GM04503 (cell line): ENCODE measurements at regions not wholly inside any gene's neighbourhood (a gene's known extent, or its start where the extent isn't known, plus 50 kb on each side); places are given as distances from the start of the nearest gene placed in this dataset.

Source experiments
- DNase-seq: peaks from one replicate; pipeline ENCODE4 v3.0.0-alpha.2; 2012; ENCODE audit warnings: low read depth

DNA sequence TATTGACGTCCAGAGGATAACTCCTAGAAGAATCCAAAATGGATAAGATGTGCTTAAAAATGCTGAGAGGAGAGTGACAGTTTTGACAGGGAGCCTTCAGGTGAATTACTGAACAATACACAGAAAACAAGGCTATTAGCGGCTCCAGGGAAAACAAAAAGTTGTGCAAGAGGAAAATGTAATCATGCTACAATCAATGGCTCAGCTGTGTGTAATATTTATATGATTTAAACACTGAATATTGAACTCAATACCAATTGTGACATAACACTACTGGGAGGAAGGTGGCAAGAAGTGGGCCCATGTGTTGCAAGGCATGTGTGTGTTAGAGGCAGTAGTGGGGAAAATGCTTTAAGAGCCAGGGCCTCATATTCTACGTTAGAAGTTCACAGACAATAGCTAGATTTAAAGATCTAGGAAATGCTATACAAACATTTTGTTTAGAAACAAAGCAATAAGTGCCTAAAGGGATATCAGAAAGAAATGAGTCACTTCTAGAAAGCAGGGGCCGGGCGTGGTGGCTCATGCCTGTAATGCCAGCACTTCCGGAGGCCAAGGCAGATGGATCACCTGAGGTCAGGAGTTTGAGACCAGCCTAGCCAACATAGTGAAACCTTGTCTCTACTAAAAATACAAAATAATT lies 253.2 kb upstream of the IRX5 start:
- no peak for DNase-seq

DNA sequence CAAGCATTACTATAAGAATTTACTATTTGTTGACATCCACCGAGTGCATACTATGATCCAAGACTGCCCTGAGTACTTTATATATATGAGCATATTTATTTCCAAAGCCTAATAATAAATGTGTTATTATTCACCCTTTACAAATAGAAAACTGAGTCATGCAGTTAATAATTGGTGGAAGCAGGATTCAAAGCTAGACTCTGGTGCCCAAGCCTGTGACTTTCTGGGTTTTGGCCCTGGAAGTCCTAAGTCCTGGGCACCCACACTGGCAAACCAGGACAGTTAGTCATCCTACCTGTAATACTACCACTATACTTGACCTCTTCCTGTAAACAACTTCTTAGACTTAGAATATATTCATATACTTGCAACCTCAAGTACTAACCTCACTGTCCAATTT lies 257.4 kb upstream of the IRX5 start:
- no peak for DNase-seq

DNA sequence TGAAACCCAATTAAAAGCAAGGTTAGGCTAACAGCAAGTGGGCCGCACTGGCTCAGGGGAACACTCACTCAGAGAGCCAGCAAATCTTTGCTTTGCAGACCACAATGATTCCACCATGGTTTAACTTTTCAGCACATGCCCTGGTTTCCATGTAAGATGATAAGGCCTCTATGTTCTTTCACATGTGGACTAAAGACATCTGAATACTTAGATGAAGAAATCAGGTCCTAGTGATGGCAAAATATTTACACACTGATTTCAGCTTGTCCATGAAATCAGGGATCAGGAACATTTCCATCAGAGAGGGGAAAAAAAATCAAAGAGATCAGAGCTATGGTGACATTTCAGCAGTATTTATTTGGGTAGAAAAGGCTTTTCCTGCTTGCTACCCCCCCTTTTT lies 258.2 kb upstream of the IRX5 start:
- no peak for DNase-seq

DNA sequence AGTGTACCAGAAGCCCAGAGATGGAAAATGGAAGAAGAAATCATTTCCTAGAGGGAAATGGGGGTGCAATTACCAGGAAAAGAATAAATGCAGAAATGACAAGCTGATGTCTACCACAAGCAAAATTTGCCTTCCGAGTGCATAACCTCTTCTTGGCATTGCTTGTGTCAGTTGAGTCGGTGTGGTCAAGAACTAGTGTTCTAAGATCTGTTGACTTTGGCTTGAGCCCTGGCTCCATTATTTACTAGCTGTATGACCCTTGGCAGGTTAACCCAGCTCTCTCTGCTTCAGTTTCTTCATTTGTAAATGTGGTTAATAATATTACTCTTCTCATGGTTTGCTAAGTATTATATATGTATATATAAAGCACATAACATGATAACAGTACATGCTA lies 273.0 kb upstream of the IRX5 start:
- DNase-seq: no peak

DNA sequence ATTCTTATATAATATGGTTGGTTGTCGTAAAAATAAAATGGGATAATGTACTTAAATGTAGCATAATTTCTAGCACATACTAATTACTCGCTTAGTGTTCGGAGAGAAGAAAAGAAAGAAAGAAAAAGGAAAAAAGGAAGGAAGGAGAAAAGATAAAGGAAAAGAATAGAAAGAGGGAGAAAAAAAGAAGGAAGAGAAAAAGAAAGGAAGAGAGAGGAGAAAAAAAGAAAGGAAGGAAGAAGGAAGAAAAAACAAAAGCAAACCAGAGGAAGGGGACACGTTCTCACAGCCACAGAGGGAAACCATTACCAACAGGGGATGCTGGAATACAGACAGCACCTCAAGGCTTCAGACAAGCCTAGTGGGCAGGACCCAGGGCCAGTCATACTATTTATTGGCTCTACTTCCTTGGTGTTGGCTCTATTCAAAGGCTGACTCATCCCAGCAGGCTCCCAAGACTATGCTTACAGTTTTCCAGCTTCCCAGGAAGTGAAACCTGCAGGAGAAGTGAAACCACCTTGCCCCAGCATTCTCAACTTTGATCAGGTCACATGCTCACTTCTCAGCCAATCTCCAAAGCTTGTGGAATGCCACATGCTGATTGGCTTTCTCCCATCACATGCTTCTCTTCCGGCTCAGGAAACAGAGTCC lies 273.5 kb upstream of the IRX5 start:
- DNase-seq: no peak

DNA sequence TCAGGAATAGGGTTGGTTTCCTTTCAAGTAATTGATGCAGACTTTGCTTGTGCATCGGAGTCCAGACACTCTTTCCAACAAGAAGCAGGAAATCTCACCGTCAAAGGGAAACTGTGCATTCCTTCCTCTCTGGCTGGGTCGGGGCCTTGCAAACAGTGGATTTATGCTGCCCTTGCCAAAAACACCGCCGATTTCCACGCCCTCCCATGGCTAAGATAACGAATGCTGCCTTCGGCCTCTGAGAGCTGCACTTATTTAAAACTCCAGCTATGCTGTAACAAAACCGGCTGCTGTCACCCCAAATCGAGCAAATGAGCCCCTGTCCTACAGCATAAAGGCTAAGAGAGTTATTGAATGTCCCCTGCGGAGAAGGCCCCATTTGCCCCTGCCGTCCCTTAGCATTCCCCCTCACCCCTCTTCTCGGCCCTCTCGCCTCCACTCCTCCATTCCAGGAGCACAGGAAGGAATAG lies 275.5 kb upstream of the IRX5 start:
- DNase-seq: no peak

DNA sequence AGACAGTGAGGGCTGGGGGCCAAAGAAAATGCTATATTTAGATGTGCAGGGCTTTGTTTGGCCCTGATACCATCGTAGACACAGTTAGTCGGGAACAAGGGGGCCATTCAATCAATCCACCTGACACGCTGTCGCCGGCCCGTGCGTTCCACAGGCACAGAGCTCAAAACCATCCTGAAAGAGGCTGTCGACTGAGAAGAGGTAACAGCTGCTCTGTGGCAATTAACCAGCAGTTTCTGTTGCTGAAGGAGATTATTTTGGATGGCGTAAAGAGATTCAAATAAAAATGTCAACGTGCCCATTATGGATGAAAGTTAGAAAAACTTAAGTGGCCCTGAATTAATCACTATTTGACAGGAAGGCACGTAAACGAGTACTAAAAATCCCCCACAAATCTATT lies 276.2 kb upstream of the IRX5 start:
- DNase-seq: no peak

DNA sequence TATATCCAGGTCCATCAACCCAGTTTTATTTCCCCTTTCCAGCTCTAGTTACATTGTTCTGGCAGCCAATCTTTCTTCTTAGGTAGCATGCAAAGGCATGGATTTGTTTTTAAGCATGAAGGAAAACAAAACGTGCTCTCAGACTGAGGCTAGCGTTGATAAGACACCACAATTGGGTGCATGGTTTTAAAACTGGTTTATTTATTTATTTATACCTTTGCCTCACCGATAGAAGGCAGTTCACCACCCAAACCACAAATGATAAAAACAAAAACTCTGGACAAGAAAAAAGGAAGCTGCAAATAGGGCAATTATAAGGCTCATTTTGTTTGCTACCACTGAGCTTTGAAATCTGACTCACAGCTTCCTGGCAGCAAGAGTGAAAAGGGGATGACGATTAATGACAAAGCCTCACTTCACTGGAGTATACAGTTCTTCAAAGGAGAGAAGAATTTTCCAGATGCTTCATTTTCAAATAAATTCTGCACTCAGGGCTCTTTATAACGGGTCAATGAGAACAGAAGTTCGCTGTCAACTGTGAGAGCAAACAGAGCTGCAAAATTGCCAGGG lies 278.4 kb upstream of the IRX5 start:
- no peak for DNase-seq

DNA sequence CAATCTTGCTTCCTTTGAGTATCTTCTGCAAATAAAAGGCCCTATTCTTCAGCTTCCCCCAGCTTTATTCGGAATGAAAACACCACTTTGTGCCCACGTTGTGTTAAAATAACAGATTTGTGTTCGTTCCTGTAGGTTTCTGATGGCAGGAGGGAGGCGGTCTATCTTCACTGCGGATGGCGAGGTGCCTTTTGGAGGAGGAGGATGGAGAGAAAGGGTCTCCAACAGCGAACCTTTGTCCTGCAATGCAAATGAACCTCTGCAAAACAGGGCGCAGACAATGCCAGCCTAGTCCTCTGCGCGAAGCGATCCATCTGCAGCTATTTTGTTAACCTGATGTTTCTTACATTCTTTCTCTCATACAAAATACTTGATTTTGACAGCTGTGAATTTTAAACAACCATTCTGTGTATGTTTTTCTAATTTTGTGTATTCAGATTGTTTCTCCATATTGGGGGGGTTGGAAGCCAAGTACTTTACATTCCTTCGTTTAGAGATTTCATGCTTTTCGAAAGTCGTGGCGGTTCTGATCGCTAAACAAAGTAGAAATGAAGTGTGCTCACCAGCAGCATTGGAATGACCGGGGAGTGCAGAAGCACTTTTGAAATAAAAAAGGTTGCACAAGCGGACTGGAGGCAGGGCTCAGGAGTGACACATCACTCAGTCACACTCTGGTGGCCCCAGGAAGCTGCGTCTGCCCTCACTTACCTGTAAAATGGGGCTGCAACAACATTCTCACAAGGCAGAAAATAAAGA lies 279.0 kb upstream of the IRX5 start:
- DNase-seq: no peak

DNA sequence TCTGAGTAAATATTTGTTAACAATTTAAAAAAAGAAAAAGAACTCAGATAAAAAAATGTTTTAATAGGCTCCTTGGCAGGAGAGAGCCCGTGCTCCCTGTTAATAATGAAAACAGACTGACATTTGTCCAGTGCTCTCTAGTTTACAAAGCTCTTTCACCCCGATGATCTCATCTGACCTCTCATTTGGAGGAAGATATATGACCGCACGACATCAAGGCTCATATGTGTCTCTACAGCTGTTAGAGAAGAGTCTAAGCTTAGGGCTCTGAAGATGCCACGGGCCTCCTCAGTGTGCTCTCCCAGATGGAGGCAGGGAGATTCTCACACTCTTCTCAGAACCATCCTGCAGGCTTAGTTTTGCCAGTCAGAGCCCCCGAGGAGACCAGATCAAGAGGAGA lies 280.8 kb upstream of the IRX5 start:
- no peak for DNase-seq

DNA sequence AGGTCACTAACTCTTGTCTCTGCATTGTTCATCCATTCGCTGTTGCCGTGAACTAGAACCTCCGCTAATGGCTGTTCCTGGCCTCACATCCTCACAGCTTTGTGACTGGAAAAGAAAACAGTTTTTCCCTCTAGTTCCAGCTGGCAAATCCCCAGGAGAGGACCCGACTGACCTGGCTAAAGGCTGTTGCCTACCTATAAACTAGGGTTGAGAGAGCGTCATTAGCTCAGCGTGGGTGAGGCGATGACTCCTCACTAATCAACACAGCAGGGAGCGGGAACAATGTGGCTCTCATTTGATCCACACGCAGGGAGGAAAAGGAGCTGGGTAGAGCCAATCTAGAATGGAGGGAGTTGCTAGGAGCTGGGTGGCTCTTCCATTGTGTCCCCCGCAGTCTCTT lies 282.1 kb upstream of the IRX5 start:
- no peak for DNase-seq

DNA sequence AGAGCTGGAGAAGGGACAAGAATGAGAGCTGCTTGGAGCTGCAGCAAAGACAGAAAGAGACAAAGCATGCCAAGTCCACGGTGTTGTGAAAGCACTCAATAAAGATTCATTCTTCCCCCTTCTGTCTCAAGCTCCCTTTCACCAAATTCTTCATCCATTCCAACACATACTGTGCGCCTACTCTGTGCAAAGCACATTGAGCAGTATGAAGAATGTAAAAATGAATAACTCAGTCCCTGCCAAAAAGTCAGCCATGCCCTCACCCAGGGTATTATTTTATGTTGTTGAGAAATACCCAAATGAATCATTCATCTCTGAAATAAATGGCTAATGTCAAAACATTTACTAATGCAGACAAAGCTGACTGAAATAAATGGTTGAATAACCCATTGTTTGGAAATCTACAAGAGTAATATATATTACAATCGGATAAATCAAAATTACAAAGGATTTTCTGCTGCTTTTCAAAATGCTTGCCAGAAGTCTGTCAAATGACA lies 282.9 kb upstream of the IRX5 start:
- peak; percentile 50 for DNase-seq

DNA sequence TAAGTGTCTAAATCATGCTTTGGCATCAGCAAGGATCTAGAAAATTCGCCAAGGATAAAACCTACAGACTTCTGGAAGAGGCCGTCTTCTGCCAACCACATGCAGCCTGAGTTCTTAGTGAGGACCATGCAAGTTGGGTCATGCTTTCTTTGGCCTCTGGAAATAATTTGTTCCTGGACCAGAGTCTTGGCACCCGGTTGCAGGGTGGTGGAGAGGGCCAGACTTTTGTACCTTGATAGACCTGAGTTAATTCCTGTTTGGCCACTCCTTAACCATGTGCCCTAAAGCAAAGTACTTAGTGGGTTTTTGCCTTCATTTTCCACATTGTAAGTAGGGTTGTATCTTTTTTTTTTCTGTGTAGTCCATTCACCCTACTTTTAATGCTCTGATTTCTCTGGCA lies 283.4 kb upstream of the IRX5 start:
- DNase-seq: no peak

DNA sequence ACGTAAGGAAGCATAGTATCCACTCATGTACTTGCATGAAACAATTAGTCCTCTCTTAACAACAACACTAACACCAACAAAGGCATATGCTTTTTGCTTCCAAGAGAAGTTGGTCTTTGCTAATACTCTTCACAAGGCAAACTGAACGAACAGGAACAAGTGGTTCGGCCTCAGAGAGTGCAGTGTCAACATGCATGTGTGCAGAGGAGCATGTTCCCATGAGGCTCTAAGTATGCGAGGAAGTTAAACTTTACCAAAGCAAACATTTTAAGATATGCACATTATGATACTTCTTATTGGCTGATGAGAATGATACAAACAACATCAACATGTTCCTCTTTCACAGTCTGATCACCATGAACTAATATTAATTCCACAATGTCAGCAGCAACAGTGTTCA lies 285.3 kb upstream of the IRX5 start:
- no peak for DNase-seq

DNA sequence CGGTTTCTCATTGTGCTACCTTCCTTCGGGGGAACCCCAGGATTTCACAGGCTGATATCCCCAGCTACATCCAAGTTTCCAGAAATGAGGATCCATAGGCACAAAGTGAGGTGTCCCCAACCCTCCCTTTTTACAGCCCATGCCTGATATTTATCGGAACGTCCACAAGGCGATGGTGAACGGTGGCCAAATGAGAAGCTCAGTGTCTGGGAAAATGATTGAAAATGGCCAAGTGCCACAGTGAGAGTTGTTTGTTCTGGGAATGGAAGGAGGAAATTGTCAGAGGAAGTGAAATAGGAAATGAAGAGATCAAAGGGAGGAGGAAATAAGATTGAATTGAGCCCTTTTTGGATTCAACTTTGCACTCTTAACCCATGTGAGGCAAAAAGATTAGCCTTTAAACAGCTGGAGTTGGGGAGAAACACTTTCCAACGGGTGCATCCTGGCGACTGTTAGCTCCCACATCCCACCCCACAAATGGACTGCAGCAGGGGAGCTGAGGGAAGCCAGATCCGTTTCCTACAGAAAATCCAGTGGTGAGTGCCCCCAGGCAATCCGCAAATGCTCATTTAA lies 294.4 kb upstream of the IRX5 start:
- no peak for DNase-seq

DNA sequence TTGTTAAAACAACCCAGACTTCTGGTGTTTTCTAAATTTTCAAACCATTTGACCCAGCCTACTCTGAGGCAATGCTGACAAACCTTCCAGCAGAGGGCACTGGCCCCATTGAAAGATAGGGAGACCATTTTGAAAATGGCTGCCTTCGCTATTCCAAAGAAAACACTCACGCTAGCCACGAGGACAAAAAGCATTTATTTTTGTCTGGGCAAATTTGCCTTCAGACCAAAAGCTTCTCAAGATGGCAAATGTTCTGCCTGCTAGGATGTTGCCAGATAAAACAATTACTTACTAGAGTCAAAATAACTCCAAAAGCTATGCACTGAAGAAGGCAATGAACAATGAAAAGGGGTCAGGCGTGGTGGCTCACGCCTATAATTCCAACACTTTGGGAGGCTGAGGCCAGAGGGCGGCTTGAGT lies 296.7 kb upstream of the IRX5 start:
- DNase-seq: no peak

DNA sequence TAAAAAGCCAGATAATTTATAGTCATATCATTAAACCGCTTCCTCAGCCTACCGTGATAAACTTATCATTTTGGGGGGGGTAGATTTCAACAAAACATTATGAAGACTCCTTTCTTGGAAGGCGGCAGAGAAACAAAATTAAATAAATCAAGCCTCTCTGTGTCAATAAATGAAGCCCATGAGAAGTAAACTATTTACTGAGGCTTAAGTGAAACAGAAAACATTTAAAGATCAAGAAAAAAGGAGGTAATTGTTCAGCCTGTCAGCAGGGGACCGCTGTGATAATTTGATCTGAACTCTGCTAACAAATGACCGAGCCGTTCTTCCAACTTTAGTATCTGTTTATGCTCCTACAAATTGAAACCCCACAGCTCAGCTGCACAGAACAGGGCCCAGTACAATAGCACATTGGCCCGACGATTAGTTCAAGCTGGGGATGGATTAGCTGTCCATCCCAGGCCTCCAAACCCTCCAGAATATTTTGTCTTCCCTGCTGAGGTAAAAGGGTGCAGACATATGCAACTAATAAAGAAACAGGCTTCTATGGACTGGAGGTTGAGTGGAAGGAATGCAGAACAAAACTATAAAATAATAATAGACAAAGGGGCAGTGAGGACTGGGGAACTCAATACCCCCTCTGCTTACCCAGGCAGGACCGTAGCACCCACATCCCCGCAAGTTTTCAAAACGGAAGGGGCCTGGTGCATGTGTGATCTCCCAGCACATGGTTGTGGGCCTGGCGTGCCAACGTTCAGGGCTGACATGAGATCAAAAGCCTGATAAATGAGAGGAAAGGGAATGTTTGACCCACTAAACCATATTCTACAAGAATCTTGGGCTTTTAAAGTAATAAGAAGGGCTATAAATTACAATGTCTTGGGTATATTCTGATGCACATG lies 298.1 kb upstream of the IRX5 start:
- no peak for DNase-seq

DNA sequence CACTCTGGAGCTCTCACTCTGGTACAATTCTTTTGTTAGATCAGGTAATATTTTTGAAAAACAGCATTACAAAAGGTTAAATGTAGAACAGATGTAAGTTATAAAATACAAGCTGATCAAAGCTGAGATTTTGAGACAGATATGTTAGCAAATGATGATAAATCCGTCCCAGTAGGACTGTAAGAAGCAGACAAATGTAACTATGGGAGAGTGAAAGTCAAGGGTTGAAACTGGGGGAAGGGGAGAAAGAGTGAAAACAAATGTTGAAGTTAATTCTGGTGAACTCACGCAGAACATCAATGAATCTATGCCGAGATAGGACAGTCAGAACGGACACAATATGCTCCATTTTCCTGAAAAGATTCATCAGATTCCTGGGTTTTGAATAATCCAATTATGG lies 298.9 kb upstream of the IRX5 start:
- no peak for DNase-seq

DNA sequence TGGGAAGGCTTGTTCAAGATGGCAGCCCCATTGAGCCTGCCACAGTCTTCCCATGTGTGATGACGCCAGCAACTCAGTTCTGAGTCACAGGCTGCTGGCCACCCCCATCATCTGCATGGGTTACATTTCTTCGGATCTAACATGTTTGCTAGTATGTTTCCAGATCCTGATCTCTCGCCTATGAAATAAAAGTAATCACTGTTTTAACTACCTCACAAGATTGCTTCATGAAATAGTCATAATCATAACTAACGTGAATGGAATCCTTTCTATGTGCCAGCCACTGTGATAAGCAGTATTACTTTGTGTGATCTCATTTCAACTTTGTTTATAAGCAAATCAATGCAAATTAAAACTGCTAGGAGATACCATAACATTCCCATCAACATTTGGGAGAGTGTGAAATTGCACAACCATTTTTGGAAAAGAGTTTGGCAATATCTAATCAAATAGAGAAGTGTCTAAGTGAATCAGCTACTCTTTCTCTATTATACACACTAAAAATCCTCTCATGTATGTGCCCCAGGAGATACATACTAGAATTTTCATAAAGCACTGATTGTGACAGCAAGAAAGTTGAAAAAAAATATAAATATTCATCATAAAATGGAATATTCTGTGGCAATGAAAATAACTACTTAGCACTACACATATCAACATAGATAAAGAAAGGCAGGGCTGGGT lies 300.2 kb upstream of the IRX5 start:
- DNase-seq: peak; percentile 3

DNA sequence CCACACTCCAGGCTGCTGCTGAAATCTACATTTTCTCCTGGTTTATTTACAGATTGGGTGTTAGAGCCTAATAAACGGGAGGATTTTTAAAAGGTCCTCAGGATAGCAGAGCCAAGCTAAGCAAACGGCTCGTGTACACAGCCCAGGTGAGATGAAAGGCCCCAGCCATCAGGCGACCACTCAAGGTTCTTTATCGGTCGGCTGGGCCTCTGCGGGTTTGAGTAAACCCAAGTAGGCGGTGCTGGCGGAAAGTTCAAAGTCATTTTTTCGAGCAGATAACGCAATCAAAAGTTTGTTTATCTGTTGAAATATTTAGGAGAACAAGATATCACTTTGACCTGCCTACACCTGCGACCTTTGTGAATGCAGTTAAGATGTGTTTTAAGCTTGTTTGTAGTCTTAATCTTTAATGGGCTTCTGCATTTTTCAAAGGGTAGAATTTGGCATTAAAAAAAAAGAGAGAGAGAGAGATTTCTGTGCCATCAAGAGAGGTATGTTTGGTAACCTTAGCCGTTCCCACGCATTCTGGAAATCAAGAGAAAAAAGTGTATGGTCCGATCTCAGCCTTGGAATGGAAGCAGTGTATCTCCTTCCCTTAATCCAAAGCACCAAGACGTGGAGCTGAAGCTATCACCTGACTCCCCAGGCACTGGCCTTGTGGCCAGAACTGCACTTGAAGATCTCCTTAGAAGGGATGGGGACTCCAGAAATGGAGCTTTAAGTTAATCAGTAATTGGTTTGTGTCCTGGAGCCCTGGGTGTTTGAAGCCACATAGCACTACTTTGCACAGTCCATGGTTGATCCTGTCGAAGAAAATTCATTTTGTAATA lies 301.7 kb upstream of the IRX5 start:
- DNase-seq: no peak
